GM19452 (cell line): ENCODE measurements at regions not wholly inside any gene's neighbourhood (a gene's known extent, or its start where the extent isn't known, plus 50 kb on each side); places are given as distances from the start of the nearest gene placed in this dataset.
"Not testable (repeated sequence)": the region's sequence is repeated elsewhere in the genome, so short reads cannot be mapped to it uniquely, and the experiment has no call there.

Experiments used
- ATAC-seq: cut with Tn5 transposase; IDR thresholded peaks from one replicate; pipeline ENCODE4 v1.9.1; 2021; ENCODE audit not compliant: unreplicated experiment

- not testable (repeated sequence) for ATAC-seq
Measured at GRCh38 chr16:88227026-88227721, 155.6 kb upstream of the ZNF469 start.

GRCh38 chr16:88227722-88228482 lies 154.9 kb upstream of the ZNF469 start:
- not testable (repeated sequence) for ATAC-seq

GRCh38 chr16:88228751-88229150 lies 154.0 kb upstream of the ZNF469 start:
- ATAC-seq, result not testable (repeated sequence)

GRCh38 chr16:88229710-88230109 lies 153.0 kb upstream of the ZNF469 start:
- not testable (repeated sequence) for ATAC-seq

- ATAC-seq, result not testable (repeated sequence)
Measured at GRCh38 chr16:88230276-88230966, 152.3 kb upstream of the ZNF469 start.

GRCh38 chr16:88230967-88231615 lies 151.7 kb upstream of the ZNF469 start:
- ATAC-seq, result not testable (repeated sequence)

GRCh38 chr16:88231839-88232238 lies 150.9 kb upstream of the ZNF469 start:
- ATAC-seq, result not testable (repeated sequence)

- ATAC-seq, result not testable (repeated sequence)
Measured at GRCh38 chr16:88232401-88233258, 150.1 kb upstream of the ZNF469 start.

GRCh38 chr16:88233621-88234420 lies 148.9 kb upstream of the ZNF469 start:
- not testable (repeated sequence) for ATAC-seq

GRCh38 chr16:88234421-88235271 lies 148.1 kb upstream of the ZNF469 start:
- ATAC-seq, result not testable (repeated sequence)

- not testable (repeated sequence) for ATAC-seq
Measured at GRCh38 chr16:88235691-88236090, 147.1 kb upstream of the ZNF469 start.

GRCh38 chr16:88236229-88236628 lies 146.5 kb upstream of the ZNF469 start:
- ATAC-seq, result not testable (repeated sequence)

- not testable (repeated sequence) for ATAC-seq
Measured at GRCh38 chr16:88237314-88237713, 145.4 kb upstream of the ZNF469 start.

GRCh38 chr16:88237761-88238415 lies 144.9 kb upstream of the ZNF469 start:
- not testable (repeated sequence) for ATAC-seq

- ATAC-seq, result not testable (repeated sequence)
Measured at GRCh38 chr16:88238732-88239274, 144.0 kb upstream of the ZNF469 start.

GRCh38 chr16:88240118-88240517 lies 142.6 kb upstream of the ZNF469 start:
- not testable (repeated sequence) for ATAC-seq

- not testable (repeated sequence) for ATAC-seq
Measured at GRCh38 chr16:88240776-88241175, 142.0 kb upstream of the ZNF469 start.
